Stomach (tissue), 4 donors: ENCODE measurements at regions not wholly inside any gene's neighbourhood (a gene's known extent, or its start where the extent isn't known, plus 50 kb on each side); places are given as distances from the start of the nearest gene placed in this dataset.

Source experiments
- CTCF ChIP-seq, 7 experiments: fragments of 450-650 bp in 4 of 7; fragments of 200-600 bp in 3 of 7; sonication (generic) in 3 of 7; IDR thresholded peaks; one replicate each; pipeline ENCODE4 v1.5.1; 2016 to 2019; ENCODE audit warnings: antibody characterized with exemption in 7 of 7, control low read depth in 2 of 7, mild to moderate bottlenecking in 1 of 7
- EP300 ChIP-seq: sonication (generic); formaldehyde crosslinking; IDR thresholded peaks from one replicate; pipeline ENCODE4 v1.6.1; 2017; ENCODE audit warnings: antibody characterized with exemption
- POLR2A ChIP-seq, 4 donors: fragments of 450-650 bp; IDR thresholded peaks; one replicate each; pipeline ENCODE4 v1.6.1; 2016; ENCODE audit warnings: antibody characterized with exemption in 4 of 4, control low read depth in 2 of 4, mild to moderate bottlenecking in 1 of 4, moderate library complexity in 1 of 4

GRCh38 chrX:148380107-148380506 lies 120.3 kb upstream of the AFF2 start:
- TF ChIP-seq CTCF (IDR thresholded peaks at IDR 0.05) = no peak
- no peak for TF ChIP-seq EP300
- TF ChIP-seq POLR2A (IDR thresholded peaks at IDR 0.05) = no peak
